Coronary artery (tissue), 2 donors: ENCODE measurements at regions not wholly inside any gene's neighbourhood (a gene's known extent, or its start where the extent isn't known, plus 50 kb on each side); places are given as distances from the start of the nearest gene placed in this dataset.

Source experiments
- DNase-seq: peaks from one replicate; pipeline ENCODE4 v3.0.0-alpha.2; 2017; ENCODE audit warnings: low spot score
- H3K27ac ChIP-seq, 2 donors: fragments of 200-600 bp; sonication (generic); one replicate each; pipeline ENCODE4 v1.5.1; 2016 to 2019
- H3K4me3 ChIP-seq: fragments of 200-600 bp; sonication (generic); 2 replicates; pipeline ENCODE4 v1.5.1; 2016; ENCODE audit warnings: mild to moderate bottlenecking, moderate library complexity
- CTCF ChIP-seq: fragments of 200-600 bp; sonication (generic); IDR thresholded peaks from one replicate; pipeline ENCODE4 v1.5.1; 2019; ENCODE audit warnings: antibody characterized with exemption

- Histone ChIP-seq H3K27ac (no peak overlapping the region), H3K4me3 (no peak overlapping the region)
- TF ChIP-seq CTCF = no peak
- no peak for DNase-seq
Measured at GRCh38 chr5:113989913-113990305, 372.0 kb upstream of the KCNN2 start.

GRCh38 chr5:114001076-114001475, 360.8 kb upstream of the KCNN2 start:
- no peak overlapping the region for H3K4me3 ChIP-seq
- no peak overlapping the region for H3K27ac ChIP-seq
- TF ChIP-seq CTCF = no peak
- no peak for DNase-seq

- H3K27ac ChIP-seq = no peak overlapping the region
- TF ChIP-seq CTCF = no peak
- DNase-seq = no peak
- H3K4me3 ChIP-seq = no peak overlapping the region
Measured at GRCh38 chr5:114006582-114006981, 355.3 kb upstream of the KCNN2 start.

GRCh38 chr5:114007678-114008077, 354.2 kb upstream of the KCNN2 start:
- TF ChIP-seq CTCF = no peak
- DNase-seq = no peak
- Histone ChIP-seq H3K4me3 (no peak overlapping the region), H3K27ac (no peak overlapping the region)

GRCh38 chr5:114010362-114010761, 351.5 kb upstream of the KCNN2 start:
- TF ChIP-seq CTCF = no peak
- no peak for DNase-seq

GRCh38 chr5:114018186-114018585, 343.7 kb upstream of the KCNN2 start:
- no peak for DNase-seq
- H3K27ac ChIP-seq = no peak overlapping the region
- H3K4me3 ChIP-seq = no peak overlapping the region
- TF ChIP-seq CTCF = no peak

More at GRCh38 chr5:114010362-114010761, 351.5 kb upstream of the KCNN2 start:
- no peak overlapping the region for H3K4me3 ChIP-seq
- no peak overlapping the region for H3K27ac ChIP-seq

- TF ChIP-seq CTCF = no peak
- no peak overlapping the region for H3K27ac ChIP-seq
- DNase-seq = no peak
- H3K4me3 ChIP-seq = no peak overlapping the region
Measured at GRCh38 chr5:114038756-114039155, 323.1 kb upstream of the KCNN2 start.
